ENCODE measurements at regions not wholly inside any gene's neighbourhood (a gene's known extent, or its start where the extent isn't known, plus 50 kb on each side); places are given as distances from the start of the nearest gene placed in this dataset.

DNA sequence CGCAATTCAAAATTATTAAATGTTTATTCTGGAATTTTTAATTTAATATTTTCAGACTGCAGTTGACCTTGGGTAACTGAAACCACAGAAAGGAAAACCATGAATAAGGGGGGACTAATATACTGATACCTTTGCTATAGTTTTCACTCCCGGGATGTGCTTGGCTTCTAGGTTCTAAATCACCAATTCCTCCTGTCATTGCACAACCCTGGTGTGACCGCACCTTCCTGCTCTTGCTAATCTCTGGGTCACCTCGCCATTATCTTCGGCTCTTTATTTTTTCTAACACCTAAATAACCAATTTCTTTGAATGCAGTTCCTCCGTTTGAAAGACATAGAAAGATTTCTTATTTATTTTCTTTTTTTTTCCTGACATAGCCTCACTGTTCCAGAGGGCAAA, 634.5 kb upstream of the GOT2 start:
- ChIA-PET CTCF (no interaction called here), POLR2A (no interaction called here), SMC1A (ENCODE audit: uncharacterized antibody, unreplicated experiment) (no interaction called here), RAD21 (ENCODE audit: unreplicated experiment) (no interaction called here)
- intact Hi-C loops (cut with micrococcal nuclease; ENCODE audit: unreplicated experiment) (no loop called here), in situ Hi-C loops (cut with MboI) (no loop called here)
- no peak for ATAC-seq
- Histone ChIP-seq H3K79me2 (ENCODE audit: control insufficient read depth, insufficient read depth, low read length) (no peaks in the 10 kb centered on the region), H3K27ac (ENCODE audit: control insufficient read depth, insufficient read depth) (no peak overlapping the region), H4K20me1 (ENCODE audit: control insufficient read depth, insufficient read depth) (no peaks in the 10 kb centered on the region), H3K9ac (ENCODE audit: control insufficient read depth, insufficient read depth, low read length) (no peak overlapping the region), H3K4me2 (ENCODE audit: control insufficient read depth, insufficient read depth) (no peak overlapping the region), H3K4me1 (ENCODE audit: control insufficient read depth, insufficient read depth, low read length) (no peaks in the 10 kb centered on the region), H3K4me3 (no peak overlapping the region), H3K36me3 (ENCODE audit: control insufficient read depth in 2 of 2, insufficient read depth in 2 of 2, low read length in 1 of 2) (no peaks in the 10 kb centered on the region), H3K27me3 (replicated peaks in 1 of 2; ENCODE audit: control insufficient read depth in 2 of 2, insufficient read depth in 2 of 2, low read length in 1 of 2) (no peaks in the 10 kb centered on the region), H3K9me3 (replicated peaks; ENCODE audit: control insufficient read depth, insufficient read depth, low read length) (no peaks in the 10 kb centered on the region), H2AFZ (ENCODE audit: control insufficient read depth, low read depth, low read length) (no peak overlapping the region)
- TF ChIP-seq YBX1 (IDR thresholded peaks at IDR 0.05) (no peak), HDGF (IDR thresholded peaks at IDR 0.05) (no peak), SMARCA5 (IDR thresholded peaks at IDR 0.05) (no peak), HCFC1 (IDR thresholded peaks at IDR 0.05; ENCODE audit: low read length) (no peak), YY1 (IDR thresholded peaks at IDR 0.05; ENCODE audit: low read depth, low read length) (no peak), BMI1 (IDR thresholded peaks at IDR 0.05; ENCODE audit: borderline replicate concordance) (no peak), IKZF1 (conservative IDR thresholded peaks at IDR 0.05) (no peak), SUPT20H (IDR thresholded peaks at IDR 0.05; ENCODE audit: borderline replicate concordance, control insufficient read depth, low read depth, low read length) (no peak), MEF2A (IDR thresholded peaks at IDR 0.05; ENCODE audit: insufficient read depth, low read depth, low read length) (no peak), SP1 (IDR thresholded peaks at IDR 0.05; ENCODE audit: low read depth, low read length) (no peak), ZNF687 (IDR thresholded peaks at IDR 0.05) (no peak), NFIC (IDR thresholded peaks at IDR 0.05; ENCODE audit: low read depth, low read length) (no peak), ZNF384 (IDR thresholded peaks at IDR 0.05; ENCODE audit: borderline replicate concordance, low read depth, low read length) (no peak), JUNB (IDR thresholded peaks at IDR 0.05) (no peak), ZNF274 (IDR thresholded peaks at IDR 0.05; ENCODE audit: insufficient read depth, insufficient read length) (no peak)
- no TSS peak for BruUV-seq (replicated peaks)
- FAIRE-seq, result no peak
- WGBS (ENCODE audit: insufficient coverage, insufficient replicate concordance, low lambda C conversion rate, missing lambda C conversion rate), result 38% methylated on average over 6 of the region's 6 CpGs
- DNase-seq (ENCODE audit: low read depth, low spot score), result no peak
